HG02981 (cell line): ENCODE measurements at regions not wholly inside any gene's neighbourhood (a gene's known extent, or its start where the extent isn't known, plus 50 kb on each side); places are given as distances from the start of the nearest gene placed in this dataset.
"Not testable (repeated sequence)": the region's sequence is repeated elsewhere in the genome, so short reads cannot be mapped to it uniquely, and the experiment has no call there.

Experiments used
- ATAC-seq: cut with Tn5 transposase; IDR thresholded peaks from one replicate; pipeline ENCODE4 v1.9.1; 2021; ENCODE audit warnings: mild to moderate bottlenecking, moderate library complexity; ENCODE audit not compliant: unreplicated experiment

DNA sequence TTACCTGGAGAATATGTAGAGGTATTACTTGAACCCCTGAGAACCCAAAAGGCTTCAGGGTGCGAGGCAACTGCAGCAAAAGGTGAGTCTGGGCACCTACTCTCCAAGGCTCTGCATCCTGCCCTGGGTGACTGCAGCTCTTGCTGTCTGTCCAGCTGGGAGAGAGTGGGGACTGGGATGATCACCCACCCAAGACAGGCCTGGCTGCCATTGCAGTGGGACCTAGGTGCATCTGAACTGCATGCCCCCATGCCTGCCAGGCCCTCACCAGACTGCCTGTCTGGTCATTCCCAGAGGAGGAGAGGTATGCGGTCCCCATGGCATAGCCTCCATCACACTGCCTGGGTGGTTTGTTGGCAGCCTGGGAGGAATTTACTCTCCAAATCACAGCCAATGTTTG, 563.9 kb downstream of the TFAP2A start:
- ATAC-seq: no peak

DNA sequence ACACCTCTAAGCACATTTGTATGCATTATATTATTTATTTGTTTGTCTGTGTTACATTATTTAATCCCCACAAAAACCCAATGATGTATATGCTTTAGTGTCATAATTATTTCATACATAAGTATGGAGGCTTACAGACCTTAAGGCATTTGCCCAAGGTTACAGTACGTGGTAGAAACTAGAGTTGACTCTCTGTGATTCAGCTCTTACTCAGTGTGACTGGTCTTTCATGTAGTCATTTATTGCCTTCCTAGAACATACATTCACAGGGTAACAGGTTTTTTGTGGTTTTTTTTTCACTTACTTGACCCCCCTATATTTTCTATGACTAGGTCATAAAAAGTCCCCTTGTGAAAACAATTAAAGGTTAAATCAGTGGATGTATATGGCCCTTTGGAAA, 566.8 kb downstream of the TFAP2A start:
- ATAC-seq: no peak

DNA sequence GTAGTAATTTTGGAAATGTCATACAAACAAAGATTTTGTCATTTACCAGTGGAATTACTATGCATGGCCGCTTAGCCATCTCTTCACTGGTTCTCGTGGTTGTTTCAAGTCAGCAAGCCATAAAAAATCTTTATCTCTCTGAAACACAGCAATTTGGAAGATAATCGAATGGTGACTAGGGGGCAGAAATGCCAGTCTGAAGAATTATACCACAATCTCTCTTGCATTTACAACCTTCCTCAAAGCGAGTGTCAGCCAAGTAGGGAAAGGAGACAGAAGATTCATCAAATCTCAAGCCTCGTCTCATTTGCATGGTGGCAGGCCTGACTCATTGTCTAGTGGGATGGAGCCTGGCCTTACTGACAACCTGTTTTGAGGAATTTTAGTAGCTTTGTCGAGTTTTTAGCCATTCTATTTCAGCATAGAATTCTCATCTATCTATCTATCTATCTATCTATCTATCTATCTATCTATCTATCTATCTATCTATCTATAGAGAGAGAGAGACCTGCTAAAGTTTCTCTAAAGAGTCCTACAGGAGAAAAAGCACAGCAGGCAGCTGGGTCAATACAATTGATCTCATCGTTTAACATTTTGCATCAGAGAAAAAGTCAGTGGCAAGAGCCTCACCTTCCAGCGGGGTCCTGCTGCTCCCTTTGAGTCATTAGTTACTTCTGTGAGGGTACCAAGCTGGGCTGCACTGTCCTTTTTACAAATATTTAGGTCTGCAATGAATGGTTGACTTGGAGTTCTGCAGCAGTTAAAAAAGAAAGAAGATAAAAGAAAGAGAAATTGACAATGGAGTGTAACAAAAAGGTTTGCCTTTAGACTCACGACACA, 572.8 kb downstream of the TFAP2A start:
- ATAC-seq: no peak

DNA sequence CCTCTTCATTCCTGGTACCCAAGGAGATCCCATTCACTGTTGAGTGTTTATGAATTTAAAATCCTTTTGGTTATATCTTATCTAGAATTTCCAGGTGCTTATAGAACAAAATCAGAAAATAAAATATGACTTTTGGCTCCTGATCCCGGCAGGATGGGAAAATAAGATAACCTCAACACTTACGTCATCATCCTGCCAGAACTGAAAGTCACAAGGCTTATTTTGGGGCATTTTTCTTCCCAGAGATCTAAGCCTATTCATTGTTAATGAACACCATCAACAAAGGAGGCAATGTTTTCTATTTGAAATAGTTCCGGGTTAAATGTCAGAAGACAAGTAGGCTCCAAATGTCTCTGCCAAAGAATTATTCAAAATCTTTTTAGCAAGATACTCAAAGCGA, 580.6 kb downstream of the TFAP2A start:
- no peak for ATAC-seq

DNA sequence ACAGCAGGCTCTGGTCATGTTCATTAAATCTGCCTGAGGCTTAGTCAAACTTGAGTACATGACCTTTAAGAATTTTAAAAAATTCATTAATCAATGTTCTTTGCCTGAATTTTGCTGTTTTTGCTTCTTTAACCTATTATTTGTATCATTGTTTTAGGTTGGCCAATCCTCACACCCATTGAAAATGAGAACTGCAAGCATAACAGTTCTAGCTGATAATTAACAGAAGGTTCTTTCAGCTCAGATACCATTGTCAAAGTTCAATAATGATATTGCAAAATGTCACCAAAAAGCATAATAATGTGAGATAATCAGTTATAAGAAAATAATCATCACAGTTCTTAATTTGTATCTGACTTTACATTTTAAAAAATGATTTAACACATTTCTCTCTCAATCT, 583.1 kb downstream of the TFAP2A start:
- no peak for ATAC-seq

DNA sequence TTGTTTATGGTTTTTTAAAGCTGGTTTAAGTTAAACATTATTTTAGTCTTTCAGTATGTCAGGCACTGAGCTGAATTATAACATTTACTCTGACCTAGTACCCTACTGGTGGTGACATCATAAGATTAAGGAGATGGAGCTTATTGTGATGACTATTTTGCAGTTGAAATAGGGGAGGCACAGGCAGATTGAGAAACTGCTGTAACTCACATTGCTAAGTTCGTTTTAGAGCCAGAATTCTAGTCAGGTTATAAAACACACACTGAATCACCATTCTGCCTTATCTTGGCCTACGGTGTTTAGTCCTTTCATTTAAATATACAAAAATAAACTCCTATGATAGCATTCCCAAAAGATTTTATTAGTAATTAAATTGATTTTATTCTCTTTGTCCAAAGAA, 584.1 kb downstream of the TFAP2A start:
- no peak for ATAC-seq

DNA sequence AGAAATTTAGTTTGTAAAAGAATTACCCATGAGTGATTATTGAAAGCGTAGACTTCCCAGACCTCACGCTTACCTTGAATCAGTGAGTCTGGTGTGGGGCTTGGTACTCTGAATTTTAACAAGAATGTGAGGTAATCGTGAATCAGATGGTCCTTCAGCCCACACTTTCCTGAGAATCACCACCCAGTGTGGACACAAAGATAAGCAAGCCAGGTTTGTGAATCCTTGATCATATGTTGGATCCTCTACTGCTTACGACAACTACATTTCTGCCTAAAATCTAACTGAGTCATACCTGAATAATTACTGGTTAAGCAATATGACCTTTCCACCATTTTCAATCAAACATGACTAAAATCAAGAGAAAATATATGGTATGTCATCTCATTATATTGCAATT, 589.3 kb downstream of the TFAP2A start:
- no peak for ATAC-seq

DNA sequence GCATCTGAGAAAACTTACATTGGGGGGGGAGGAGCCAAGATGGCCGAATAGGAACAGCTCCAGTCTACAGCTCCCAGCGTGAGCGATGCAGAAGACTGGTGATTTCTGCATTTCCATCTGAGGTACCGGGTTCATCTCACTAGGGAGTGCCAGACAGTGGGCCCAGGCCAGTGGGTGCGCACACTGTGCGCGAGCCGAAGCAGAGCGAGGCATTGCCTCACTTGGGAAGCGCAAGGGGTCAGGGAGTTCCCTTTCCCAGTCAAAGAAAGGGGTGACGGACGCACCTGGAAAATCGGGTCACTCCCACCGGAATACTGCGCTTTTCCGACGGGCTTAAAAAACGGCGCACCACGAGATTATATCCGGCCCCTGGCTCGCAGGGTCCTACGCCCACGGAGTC, 604.1 kb downstream of the TFAP2A start:
- not testable (repeated sequence) for ATAC-seq

DNA sequence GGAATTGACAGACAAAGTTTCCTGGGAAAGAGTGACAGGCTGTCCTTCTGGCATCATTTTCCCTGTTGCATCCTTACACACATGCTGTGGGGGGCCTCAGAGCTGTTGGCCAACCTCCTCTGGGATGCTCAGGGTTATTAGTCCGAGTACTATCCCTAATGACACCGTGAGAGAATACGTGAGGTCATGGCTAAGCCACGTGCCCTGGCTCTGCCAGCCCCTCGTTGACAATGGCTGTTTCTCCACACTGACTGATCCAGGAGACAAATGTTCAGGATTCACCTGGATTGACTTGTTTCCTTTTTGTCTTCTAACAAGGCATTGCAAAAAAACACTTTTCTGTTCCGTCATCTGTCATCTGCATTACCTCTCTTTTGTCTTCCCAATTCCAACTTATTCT, 604.6 kb downstream of the TFAP2A start:
- ATAC-seq: no peak

DNA sequence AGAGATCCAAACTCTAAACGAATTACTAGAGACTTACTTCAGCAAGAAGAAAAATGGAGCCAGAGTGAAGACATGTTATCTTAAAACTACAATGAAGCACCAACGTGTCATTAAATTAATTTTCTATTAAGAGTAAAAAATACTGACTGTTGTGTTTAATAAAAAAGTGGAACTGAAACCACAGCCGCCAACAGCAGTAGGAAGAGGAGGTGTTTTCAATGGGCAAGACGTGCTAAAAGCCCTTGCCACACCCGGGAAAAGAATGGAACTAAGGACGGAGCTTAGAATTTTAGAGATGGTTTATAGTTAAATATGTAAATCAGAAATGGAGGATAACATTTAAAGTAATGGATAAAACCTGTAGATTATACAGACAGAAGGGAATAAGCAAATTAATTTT, 608.7 kb downstream of the TFAP2A start:
- ATAC-seq: no peak

DNA sequence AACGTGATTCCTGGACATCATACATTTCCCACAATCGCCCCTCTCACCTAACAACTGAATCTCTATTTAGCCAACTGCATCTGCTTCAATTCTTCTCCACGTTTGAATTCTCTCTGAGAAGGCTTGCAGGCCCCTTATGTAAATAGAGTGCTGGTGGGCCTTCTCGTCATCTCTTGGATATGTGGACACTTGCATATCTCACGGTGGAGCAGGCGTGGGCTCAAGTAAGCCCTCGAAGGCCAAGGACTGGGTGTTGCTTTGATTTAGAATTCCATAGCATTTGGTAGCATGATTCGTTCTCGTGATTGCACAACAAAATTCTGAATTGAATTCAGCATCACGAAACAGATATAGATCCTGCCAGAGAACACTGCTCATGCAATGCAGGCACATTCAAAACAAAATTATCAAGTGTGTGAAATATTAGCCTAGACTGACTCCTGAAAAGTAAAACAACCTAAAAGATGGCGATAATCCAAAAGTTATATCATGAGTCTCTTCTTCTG, 613.6 kb downstream of the TFAP2A start:
- ATAC-seq: no peak

DNA sequence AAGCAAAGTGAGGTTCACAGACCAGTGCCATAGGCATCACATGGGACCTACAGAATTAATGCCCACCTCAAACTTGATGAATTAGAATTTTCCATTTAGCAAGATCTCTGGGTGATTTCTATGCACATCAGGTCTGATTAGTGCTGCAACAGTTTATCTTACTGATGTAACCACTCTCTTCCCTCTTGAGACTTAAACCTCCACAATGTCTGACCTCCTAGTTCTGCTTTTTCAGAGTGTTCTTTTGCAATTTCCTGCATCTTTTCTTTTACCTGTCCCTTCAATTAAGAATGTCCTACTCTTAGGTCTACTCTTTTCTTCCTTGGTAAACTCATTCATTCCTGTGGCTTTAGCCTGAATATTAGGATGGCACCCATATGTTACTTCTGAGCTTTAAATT, 615.3 kb downstream of the TFAP2A start:
- no peak for ATAC-seq

DNA sequence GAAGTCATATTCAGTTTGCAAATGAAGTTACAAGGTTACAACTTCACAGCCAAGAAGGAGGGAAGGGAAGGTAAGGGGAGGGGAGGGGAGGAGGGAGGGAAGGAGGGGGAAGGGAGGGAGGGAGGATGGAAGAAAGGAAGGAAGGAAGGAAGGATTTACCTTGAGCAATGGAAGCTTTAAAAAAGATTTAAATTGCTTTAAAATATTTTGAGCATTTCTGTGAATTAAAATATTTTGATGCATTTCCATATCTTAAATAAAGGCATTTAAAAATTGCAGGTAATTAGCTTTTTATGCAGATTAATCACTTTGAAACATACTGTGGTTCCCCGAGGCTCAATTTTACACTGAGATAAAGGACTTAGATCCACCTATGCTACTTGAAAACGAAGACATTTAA, 618.0 kb downstream of the TFAP2A start:
- ATAC-seq: no peak

DNA sequence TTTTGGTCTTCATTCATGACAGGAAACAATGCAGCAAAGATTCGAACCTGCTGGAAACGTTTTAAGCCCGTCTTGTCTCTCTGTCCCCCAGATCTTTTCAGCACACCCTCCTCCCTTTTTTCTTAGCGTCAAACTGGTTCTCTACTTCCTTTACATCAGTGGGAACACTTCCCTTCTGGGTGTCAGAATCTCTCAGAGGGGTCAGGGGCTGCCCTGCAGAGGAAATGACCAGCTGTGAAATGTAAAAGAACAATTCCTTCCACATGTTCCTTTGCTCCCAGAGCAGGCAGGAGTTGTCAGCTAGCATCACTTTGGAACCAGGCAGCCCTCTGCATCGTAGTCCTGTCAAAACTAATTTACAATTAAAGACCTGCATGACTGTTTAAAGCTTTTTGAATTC, 619.0 kb downstream of the TFAP2A start:
- no peak for ATAC-seq

DNA sequence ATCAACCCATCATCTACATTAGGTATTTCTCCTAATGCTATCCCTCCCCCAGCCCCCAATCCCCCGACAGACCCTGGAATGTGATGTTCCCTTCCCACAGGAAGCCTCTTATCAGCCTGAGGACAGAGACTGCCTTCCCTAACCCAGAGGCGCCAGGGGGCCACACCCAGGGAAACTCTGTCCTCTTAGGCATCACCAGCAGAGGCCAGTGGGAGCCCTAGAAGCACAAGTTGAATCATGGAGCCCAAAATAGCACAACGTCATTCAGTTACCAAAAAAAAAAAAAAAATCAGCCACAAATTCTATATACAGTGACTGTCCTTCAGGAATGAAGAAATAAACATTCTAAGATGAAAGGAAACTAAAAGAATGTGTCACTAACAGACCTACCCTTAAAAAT, 625.7 kb downstream of the TFAP2A start:
- ATAC-seq: no peak

DNA sequence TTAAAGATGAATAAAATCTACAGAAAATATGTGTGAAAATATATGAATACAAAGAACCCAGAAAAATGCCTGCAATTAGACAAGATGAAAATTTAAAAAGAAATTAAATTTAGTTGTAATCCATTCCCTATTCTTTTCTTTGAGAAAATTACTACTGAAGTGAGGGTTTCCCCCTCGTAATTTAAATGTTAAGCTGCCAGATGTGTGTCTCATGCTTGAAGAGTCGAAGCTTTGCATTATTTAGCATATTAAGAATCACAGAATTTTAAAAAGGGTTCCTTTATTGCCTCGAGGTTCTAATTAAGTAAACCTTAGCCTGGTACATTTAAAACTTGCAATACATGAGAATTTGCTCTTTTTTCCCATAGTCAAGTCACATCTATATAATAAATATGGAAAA, 630.1 kb downstream of the TFAP2A start:
- ATAC-seq: no peak

DNA sequence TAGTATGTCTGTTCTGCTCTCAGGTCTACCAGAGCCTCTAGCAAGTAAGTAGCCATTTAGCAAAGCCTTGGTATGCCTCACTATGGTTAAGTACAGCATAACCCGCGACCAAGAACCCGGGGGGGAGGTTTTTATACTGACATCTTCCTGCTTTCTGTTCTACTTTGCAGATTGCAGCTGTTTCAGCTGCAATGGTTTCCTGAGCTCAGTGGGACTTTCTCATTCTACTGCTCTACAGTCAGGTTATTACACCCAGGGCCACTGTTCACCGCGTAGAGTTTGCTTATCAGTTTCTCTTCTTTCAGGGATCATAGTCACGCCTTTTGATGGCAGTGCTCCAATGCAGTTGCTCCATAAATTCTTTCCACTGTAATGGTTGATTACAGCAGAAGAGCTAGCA, 631.3 kb downstream of the TFAP2A start:
- ATAC-seq: no peak

DNA sequence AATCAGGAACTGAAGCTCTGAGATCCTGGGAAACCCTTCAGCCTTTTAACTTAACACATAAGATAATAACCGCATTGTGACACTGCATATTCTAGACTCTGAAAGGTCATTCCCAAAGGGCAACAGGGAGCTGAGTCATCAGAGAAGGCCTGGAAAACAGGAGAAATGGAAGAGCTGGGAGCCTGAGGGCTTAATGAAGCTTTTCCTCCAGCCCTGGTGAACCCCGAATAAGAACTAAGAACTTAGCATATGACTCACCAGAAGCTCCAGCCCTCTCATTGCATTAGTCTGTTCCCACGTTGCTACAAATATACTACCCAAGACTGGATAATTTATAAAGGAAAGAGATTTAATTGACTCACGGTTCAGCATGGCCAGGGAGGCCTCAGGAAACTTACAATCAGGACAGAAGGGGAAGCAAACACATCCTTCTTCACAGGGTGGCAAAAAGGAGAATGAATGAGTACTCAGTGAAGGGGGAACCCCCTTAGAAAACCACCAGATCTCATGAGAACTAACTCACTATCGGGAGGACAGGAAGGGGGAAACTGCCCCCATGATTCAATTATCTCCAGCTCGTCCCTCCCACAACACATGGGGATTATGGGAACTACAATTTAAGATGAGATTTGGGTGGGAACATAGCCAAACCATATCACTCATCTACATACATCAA, 648.5 kb downstream of the TFAP2A start:
- ATAC-seq: no peak

DNA sequence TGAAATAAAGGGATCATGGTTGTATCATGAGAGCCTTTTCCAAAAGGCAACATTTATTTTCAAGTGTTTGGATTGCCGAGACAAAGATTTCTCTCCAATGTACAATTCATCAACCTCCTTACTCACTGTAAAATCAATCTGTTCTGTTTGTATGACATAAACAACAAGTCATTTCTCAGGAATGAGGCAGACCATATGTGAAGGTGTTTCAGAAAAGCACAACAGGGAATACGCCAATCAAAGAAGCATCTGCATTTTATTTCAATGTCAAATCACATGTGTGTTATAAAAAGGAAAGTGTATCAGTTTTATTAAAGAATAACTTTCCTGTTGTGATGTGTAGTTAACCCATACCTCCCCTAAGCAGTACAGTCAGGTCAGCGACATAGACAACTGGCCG, 653.7 kb downstream of the TFAP2A start:
- no peak for ATAC-seq

DNA sequence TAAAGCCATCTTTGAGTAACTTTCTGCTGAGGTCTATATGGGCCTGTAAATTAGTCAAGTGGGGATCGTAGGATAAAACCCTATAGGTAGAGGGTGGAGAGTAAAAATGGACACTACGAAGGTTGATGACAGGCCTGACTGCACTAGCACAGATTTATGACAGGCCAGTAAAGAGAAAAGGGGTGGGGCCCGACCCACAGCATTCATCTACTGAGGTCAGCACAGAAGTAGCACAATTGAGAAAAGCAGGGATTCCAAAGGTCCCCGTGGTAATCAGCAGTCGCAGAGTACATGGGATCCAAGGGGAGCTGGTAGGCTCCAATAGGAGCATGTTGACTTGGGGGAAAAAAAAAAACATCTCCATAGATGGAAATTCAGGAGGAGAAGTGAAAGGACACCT, 660.4 kb downstream of the TFAP2A start:
- no peak for ATAC-seq

DNA sequence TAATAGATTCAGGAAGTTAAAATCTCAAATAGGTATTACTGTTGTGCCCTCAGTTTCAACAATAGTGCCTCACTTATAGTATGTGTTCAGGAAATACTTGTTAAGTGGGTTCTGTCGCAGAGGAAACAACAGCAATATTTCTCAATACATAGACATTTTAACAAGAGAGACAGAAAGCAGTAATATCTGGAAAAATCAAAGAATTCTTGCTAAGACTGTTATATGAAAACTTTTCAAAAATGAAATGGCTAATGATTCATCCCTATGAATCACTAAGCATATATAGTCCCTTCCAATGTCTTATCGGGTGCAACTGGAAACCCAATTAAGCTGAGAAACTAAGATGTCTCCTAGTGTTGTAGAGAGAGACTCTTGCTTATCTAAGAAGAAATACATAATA, 668.9 kb downstream of the TFAP2A start:
- no peak for ATAC-seq

DNA sequence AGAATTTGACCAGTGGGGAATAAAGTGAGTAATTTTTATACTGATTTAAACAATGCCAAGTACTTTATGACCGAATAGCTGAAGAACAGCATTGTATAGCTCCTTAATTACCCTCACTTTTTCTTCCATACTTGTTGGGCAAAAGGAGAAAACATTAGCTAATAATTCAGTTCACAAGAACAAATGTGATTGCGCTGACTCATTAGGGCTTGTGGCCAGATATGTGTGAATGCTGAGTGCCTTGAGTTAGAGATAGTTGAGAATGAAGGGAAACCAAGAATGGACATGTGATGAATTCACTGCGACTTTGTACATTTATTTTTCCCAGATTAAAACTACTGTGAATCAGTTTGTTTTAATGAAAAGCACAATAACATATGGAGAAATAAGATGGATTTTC, 669.4 kb downstream of the TFAP2A start:
- no peak for ATAC-seq
